H1 (cell line): ENCODE measurements at regions not wholly inside any gene's neighbourhood (a gene's known extent, or its start where the extent isn't known, plus 50 kb on each side); places are given as distances from the start of the nearest gene placed in this dataset.

ENCODE experiments used
- CTCF ChIA-PET: fragments of 300-600 bp; sonication (Branson Sonifier 250); formaldehyde crosslinking; loops from one replicate; lab custom pipeline; 2021; ENCODE audit not compliant: partially characterized antibody; lab: Charles Lee
- POLR2A ChIA-PET: fragments of 300-600 bp; sonication (Branson Sonifier 250); formaldehyde crosslinking; loops from one replicate; lab custom pipeline; 2021; ENCODE audit warnings: inconsistent platforms; ENCODE audit not compliant: partially characterized antibody; lab: Charles Lee
- DNase-seq, 2 experiments: peaks; one replicate each; pipeline versions ENCODE4 v3.0.0 to v3.0.0-alpha.2; 2010 to 2022; ENCODE audit warnings: low spot score in 2 of 2, low read depth in 1 of 2, mixed read lengths in 1 of 2
- FAIRE-seq: peaks from 2 replicates; lab custom pipeline; 2011; peaks lifted over from hg19 to GRCh38; lab: Jason Lieb, UNC
- H2AFZ ChIP-seq: 2 replicates; pipeline ENCODE4 v1.8.1; 2012; ENCODE audit warnings: low read length, inconsistent platforms
- H2AK5ac ChIP-seq: 2 replicates; pipeline ENCODE4 v1.6.1; 2013; ENCODE audit warnings: low read depth, low read length
- H2BK120ac ChIP-seq: replicated peaks from 2 replicates; pipeline ENCODE3; 2013; ENCODE audit warnings: low read depth, low read length, inconsistent platforms
- H2BK12ac ChIP-seq: 2 replicates; pipeline ENCODE4 v1.6.1; 2013; ENCODE audit warnings: low read depth, low read length
- H2BK15ac ChIP-seq: 2 replicates; pipeline ENCODE4 v1.6.1; 2013; ENCODE audit warnings: low read length
- H2BK20ac ChIP-seq: 2 replicates; pipeline ENCODE4 v1.6.1; 2013; ENCODE audit warnings: low read length
- H2BK5ac ChIP-seq: 2 replicates; pipeline ENCODE4 v1.6.1; 2013; ENCODE audit warnings: low read depth, low read length
- H3K14ac ChIP-seq: 2 replicates; pipeline ENCODE4 v1.6.1; 2013; ENCODE audit warnings: inconsistent platforms; ENCODE audit not compliant: insufficient read length
- H3K18ac ChIP-seq: 2 replicates; pipeline ENCODE4 v1.6.1; 2013; ENCODE audit warnings: low read length; ENCODE audit errors: extremely low read depth
- H3K23ac ChIP-seq: 2 replicates; pipeline ENCODE4 v1.6.1; 2013; ENCODE audit warnings: inconsistent platforms; ENCODE audit not compliant: insufficient read length
- H3K23me2 ChIP-seq: 2 replicates; pipeline ENCODE4 v1.6.1; 2013; ENCODE audit warnings: low read depth, low read length
- H3K27ac ChIP-seq: 2 replicates; pipeline ENCODE4 v1.6.1; 2011; ENCODE audit warnings: low read depth, low read length, inconsistent platforms
- H3K27me3 ChIP-seq, 4 experiments: replicated peaks in 1 of 4; 1 replicate in 1 of 4; 2 replicates in 3 of 4; pipeline versions ENCODE4 v1.6.1 to v1.8.1; 2011 to 2013; ENCODE audit warnings: low read length in 3 of 4, mild to moderate bottlenecking in 3 of 4, inconsistent platforms in 2 of 4, mixed read lengths in 2 of 4, moderate library complexity in 1 of 4; ENCODE audit not compliant: control insufficient read depth in 3 of 4, insufficient read depth in 3 of 4; ENCODE audit errors: extremely low read depth in 1 of 4
- H3K36me3 ChIP-seq, 4 experiments: 2 replicates each; pipeline versions ENCODE4 v1.6.1 to v1.8.1; 2011 to 2013; ENCODE audit warnings: mild to moderate bottlenecking in 4 of 4, low read length in 3 of 4, moderate library complexity in 2 of 4, control low read depth in 1 of 4, inconsistent platforms in 1 of 4; ENCODE audit not compliant: insufficient read depth in 4 of 4, control insufficient read depth in 2 of 4
- H3K4ac ChIP-seq: replicated peaks from 2 replicates; pipeline ENCODE3; 2013; ENCODE audit warnings: low read length, low read depth, mixed read lengths, inconsistent platforms; ENCODE audit not compliant: insufficient read length
- H3K4me1 ChIP-seq, 4 experiments: replicated peaks in 1 of 4; 1 replicate in 1 of 4; 2 replicates in 3 of 4; pipeline versions ENCODE4 v1.6.1 to v1.8.1; 2011 to 2013; ENCODE audit warnings: low read length in 3 of 4, inconsistent platforms in 2 of 4, mixed read lengths in 1 of 4; ENCODE audit not compliant: insufficient read depth in 4 of 4, control insufficient read depth in 3 of 4
- H3K4me2 ChIP-seq, 2 experiments: 2 replicates each; pipeline versions ENCODE4 v1.6.1 to v1.8.1; 2011 to 2013; ENCODE audit warnings: low read depth in 2 of 2, low read length in 2 of 2, control low read depth in 1 of 2, inconsistent platforms in 1 of 2, mild to moderate bottlenecking in 1 of 2; ENCODE audit not compliant: insufficient read depth in 1 of 2
- H3K4me3 ChIP-seq, 4 experiments: fragments of 200-600, 300-600 bp in 1 of 4; sonication (generic), shearing (Covaris generic), sonication (Bioruptor Twin) in 1 of 4; 2 replicates each; pipeline versions ENCODE4 v1.5.1 to v1.8.1; 2011 to 2016; ENCODE audit warnings: low read length in 4 of 4, low read depth in 3 of 4, control low read depth in 2 of 4, inconsistent platforms in 2 of 4, mild to moderate bottlenecking in 2 of 4, mixed read lengths in 1 of 4, moderate library complexity in 1 of 4; ENCODE audit not compliant: insufficient read depth in 2 of 4; ENCODE audit errors: extremely low read depth in 1 of 4
- H3K56ac ChIP-seq: replicated peaks from 2 replicates; pipeline ENCODE3; 2013; ENCODE audit warnings: low read depth, mild to moderate bottlenecking, mixed read lengths, low read length, inconsistent platforms; ENCODE audit not compliant: insufficient read length
- H3K79me1 ChIP-seq: 2 replicates; pipeline ENCODE4 v1.6.1; 2013; ENCODE audit warnings: low read depth, low read length, control low read depth
- H3K79me2 ChIP-seq, 2 experiments: 2 replicates each; pipeline versions ENCODE4 v1.6.1 to v1.8.1; 2012 to 2013; ENCODE audit warnings: low read length in 2 of 2, mild to moderate bottlenecking in 2 of 2, inconsistent platforms in 1 of 2; ENCODE audit not compliant: insufficient read depth in 2 of 2, control insufficient read depth in 1 of 2
- H3K9ac ChIP-seq, 4 experiments: replicated peaks in 1 of 4; 1 replicate in 1 of 4; 2 replicates in 3 of 4; pipeline versions ENCODE4 v1.6.1 to v1.8.1; 2011 to 2013; ENCODE audit warnings: low read depth in 3 of 4, low read length in 3 of 4, control low read depth in 2 of 4, mild to moderate bottlenecking in 2 of 4, moderate library complexity in 2 of 4, inconsistent platforms in 1 of 4; ENCODE audit errors: extremely low read depth in 1 of 4
- H3K9me3 ChIP-seq, 2 experiments: 2 replicates each; pipeline versions ENCODE4 v1.6.1 to v1.8.1; 2012 to 2013; ENCODE audit warnings: mild to moderate bottlenecking in 2 of 2, moderate library complexity in 2 of 2, control low read depth in 1 of 2, inconsistent platforms in 1 of 2, low read depth in 1 of 2, low read length in 1 of 2, mixed read lengths in 1 of 2; ENCODE audit not compliant: insufficient read depth in 2 of 2
- H4K20me1 ChIP-seq, 2 experiments: replicated peaks in 1 of 2; 2 replicates each; pipeline versions ENCODE3 to v1.8.1; 2011 to 2013; ENCODE audit warnings: inconsistent platforms in 2 of 2, low read length in 2 of 2, mild to moderate bottlenecking in 1 of 2; ENCODE audit not compliant: insufficient read depth in 2 of 2, control insufficient read depth in 1 of 2
- H4K5ac ChIP-seq: 2 replicates; pipeline ENCODE4 v1.6.1; 2013; ENCODE audit warnings: low read length, low read depth, mixed read lengths, inconsistent platforms; ENCODE audit not compliant: insufficient read length
- H4K8ac ChIP-seq: 2 replicates; pipeline ENCODE4 v1.8.0; 2013; ENCODE audit warnings: mild to moderate bottlenecking, moderate library complexity, low read length, inconsistent platforms; ENCODE audit not compliant: insufficient read depth; ENCODE audit errors: extremely low read depth
- H4K91ac ChIP-seq: replicated peaks from 2 replicates; pipeline ENCODE3; 2013; ENCODE audit warnings: low read length, mixed read lengths, inconsistent platforms; ENCODE audit not compliant: insufficient read length
- EZH2 ChIP-seq: fragments of 200-600 bp; sonication (generic); IDR thresholded peaks from 2 replicates; pipeline ENCODE4 v1.7.1; 2012; ENCODE audit warnings: low read depth, mild to moderate bottlenecking, moderate library complexity, low read length, inconsistent platforms; ENCODE audit not compliant: severe bottlenecking
- FOSL1 ChIP-seq: IDR thresholded peaks from 2 replicates; pipeline ENCODE4 v1.6.1; 2011; ENCODE audit warnings: mild to moderate bottlenecking, low read depth, low read length, moderate library complexity; ENCODE audit not compliant: insufficient read depth
- GTF2F1 ChIP-seq: IDR thresholded peaks from 2 replicates; pipeline ENCODE4 v1.6.1; 2012; ENCODE audit warnings: low read depth, low read length, improper control_type of control experiment, borderline replicate concordance
- JUND ChIP-seq: IDR thresholded peaks from 2 replicates; pipeline ENCODE4 v1.6.1; 2011; ENCODE audit warnings: mild to moderate bottlenecking, improper control_type of control experiment, low read length
- MAFK ChIP-seq: IDR thresholded peaks from 2 replicates; pipeline ENCODE4 v1.6.1; 2012; ENCODE audit warnings: low read depth, mild to moderate bottlenecking, improper control_type of control experiment, low read length
- TAF7 ChIP-seq: optimal IDR thresholded peaks from 2 replicates; pipeline ENCODE3; 2011; ENCODE audit warnings: low read depth, mild to moderate bottlenecking, inconsistent platforms, low read length, moderate library complexity, borderline replicate concordance
- WGBS, 2 experiments: shearing (Covaris generic) in 1 of 2; methylation state at CpG; one replicate each; pipeline versions ENCODE4 v1.1.6 to v1.1.7; 2013 to 2015; ENCODE audit warnings: low lambda C conversion rate in 2 of 2, mixed read lengths in 2 of 2, inconsistent platforms in 1 of 2, low coverage in 1 of 2, missing lambda C conversion rate in 1 of 2; ENCODE audit not compliant: insufficient replicate concordance in 2 of 2, insufficient coverage in 1 of 2, insufficient read length in 1 of 2; ENCODE audit errors: extremely low coverage in 1 of 2, missing lambda C conversion rate in 1 of 2; 5-methylcytosine and 5-hydroxymethylcytosine counted together
- TF ChIP-seq, protein P1 (sequence below): IDR thresholded peaks from 2 replicates; pipeline ENCODE4 v1.6.1; 2012; ENCODE audit warnings: low read length, inconsistent platforms
- TF ChIP-seq, protein P2 (sequence below): IDR thresholded peaks from 2 replicates; pipeline ENCODE4 v1.6.1; 2012; ENCODE audit warnings: inconsistent platforms

DNA sequence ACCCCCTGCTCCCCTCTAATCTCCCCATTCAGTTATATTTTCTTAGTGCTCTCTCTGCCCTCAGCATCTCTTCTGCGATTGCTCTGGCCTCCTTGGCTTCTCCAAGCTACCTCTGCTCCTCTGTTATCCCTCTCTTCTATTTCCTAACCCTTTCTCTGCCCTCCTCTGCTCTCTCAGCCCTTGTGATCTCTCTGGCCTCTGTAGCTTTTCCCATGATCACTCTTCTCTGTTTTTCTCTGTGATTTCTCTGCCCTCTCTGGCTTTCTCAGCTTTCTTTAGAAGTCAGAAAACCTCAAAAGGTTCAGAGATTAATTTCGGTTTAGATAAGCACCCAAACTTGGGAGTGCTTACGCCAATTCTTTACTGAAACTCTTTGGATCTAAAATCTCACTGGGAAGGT, 795.0 kb downstream of the DIAPH3 start:
- H2BK5ac ChIP-seq, result no peak overlapping the region
- H2AK5ac ChIP-seq, result no peak overlapping the region
- H3K4me2 ChIP-seq, result no peak overlapping the region
- H4K91ac ChIP-seq, result no peak overlapping the region
- CTCF ChIA-PET, result interaction anchor here (1.1 to 2.2 kb wide), 2 partner anchors 14 to 23 kb away, joined by 4 to 9 read pairs; no protein-coding TSS in a partner anchor
- H2BK20ac ChIP-seq, result no peak overlapping the region
- POLR2A ChIA-PET, result interaction anchor here (0.7 kb wide), 1 partner anchor 11 kb away, joined by 3 read pairs; no protein-coding TSS in a partner anchor
- no peak overlapping the region for H2BK12ac ChIP-seq
- no peak overlapping the region for H2BK15ac ChIP-seq
- no peaks in the 10 kb centered on the region for H3K79me1 ChIP-seq
- no peaks in the 10 kb centered on the region for H3K27me3 ChIP-seq
- no peaks in the 10 kb centered on the region for H3K9me3 ChIP-seq
- H2BK120ac ChIP-seq, result no peak overlapping the region
- no peak overlapping the region for H3K56ac ChIP-seq
- H4K20me1 ChIP-seq, result no peaks in the 10 kb centered on the region
- DNase-seq (no peak), FAIRE-seq (no peak)
- peak overlapping the region; percentile 95; the same call in 1 of the 2 replicates for H2AFZ ChIP-seq
- no peak overlapping the region for H3K18ac ChIP-seq
- no peak overlapping the region for H3K23ac ChIP-seq
- H3K14ac ChIP-seq, result no peak overlapping the region
- H3K27ac ChIP-seq, result no peak overlapping the region
- H3K4ac ChIP-seq, result no peak overlapping the region
- H4K8ac ChIP-seq, result no peak overlapping the region
- no peak overlapping the region for H3K4me3 ChIP-seq
- no peaks in the 10 kb centered on the region; the same call in 1 of the 2 replicates for H3K23me2 ChIP-seq
- no peaks in the 10 kb centered on the region for H3K79me2 ChIP-seq
- H3K4me1 ChIP-seq, result no peaks in the 10 kb centered on the region; a peak in 1 of 7 replicates
- no peaks in the 10 kb centered on the region for H3K36me3 ChIP-seq
- WGBS, 2 experiments, result 89% methylated on average over 3 of the region's 3 CpGs; no CpG with 5 or more reads in 1 of the 2 experiments
- H3K9ac ChIP-seq, result no peak overlapping the region
- H4K5ac ChIP-seq, result no peak overlapping the region
- TF ChIP-seq, protein P1, sequence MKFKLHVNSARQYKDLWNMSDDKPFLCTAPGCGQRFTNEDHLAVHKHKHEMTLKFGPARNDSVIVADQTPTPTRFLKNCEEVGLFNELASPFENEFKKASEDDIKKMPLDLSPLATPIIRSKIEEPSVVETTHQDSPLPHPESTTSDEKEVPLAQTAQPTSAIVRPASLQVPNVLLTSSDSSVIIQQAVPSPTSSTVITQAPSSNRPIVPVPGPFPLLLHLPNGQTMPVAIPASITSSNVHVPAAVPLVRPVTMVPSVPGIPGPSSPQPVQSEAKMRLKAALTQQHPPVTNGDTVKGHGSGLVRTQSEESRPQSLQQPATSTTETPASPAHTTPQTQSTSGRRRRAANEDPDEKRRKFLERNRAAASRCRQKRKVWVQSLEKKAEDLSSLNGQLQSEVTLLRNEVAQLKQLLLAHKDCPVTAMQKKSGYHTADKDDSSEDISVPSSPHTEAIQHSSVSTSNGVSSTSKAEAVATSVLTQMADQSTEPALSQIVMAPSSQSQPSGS, result no peak
- TF ChIP-seq TAF7, result no peak
- no peak for TF ChIP-seq FOSL1
- no peak for TF ChIP-seq EZH2
- TF ChIP-seq MAFK, result no peak
- TF ChIP-seq, protein P2, sequence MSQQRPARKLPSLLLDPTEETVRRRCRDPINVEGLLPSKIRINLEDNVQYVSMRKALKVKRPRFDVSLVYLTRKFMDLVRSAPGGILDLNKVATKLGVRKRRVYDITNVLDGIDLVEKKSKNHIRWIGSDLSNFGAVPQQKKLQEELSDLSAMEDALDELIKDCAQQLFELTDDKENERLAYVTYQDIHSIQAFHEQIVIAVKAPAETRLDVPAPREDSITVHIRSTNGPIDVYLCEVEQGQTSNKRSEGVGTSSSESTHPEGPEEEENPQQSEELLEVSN, result no peak
- no peak for TF ChIP-seq GTF2F1
- no peak for TF ChIP-seq JUND
